Ishikawa (cell line): ENCODE measurements at regions not wholly inside any gene's neighbourhood (a gene's known extent, or its start where the extent isn't known, plus 50 kb on each side); places are given as distances from the start of the nearest gene placed in this dataset.

ENCODE experiments used
- EP300 ChIP-seq: IDR thresholded peaks from 2 replicates; pipeline ENCODE4 v1.6.1; 2012; ENCODE audit warnings: borderline replicate concordance
- YY1 ChIP-seq: IDR thresholded peaks from 2 replicates; pipeline ENCODE4 v1.6.1; 2012; ENCODE audit warnings: low read depth
- TF ChIP-seq, protein P1 (sequence below): IDR thresholded peaks from 2 replicates; pipeline ENCODE4 v1.6.1; 2012

DNA sequence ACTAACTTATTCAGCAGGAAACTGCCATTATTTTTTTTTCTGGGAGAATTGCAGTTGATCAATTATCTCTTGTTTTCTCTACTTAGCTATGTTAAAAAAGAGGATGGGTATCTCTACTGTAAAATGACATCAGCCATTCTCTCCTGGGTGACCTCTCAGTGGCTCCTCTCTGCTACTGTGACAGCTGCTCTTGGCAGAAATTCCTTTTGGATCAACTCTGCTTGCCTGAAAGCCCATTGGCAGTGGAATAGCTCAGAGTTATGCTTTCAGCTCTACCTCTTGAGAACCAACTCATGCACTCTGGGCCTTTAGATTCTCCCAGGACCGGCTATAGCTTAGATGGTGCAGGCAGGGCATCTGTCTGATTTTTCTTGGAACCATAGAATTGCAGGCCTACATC is 99.9 kb upstream of the GAP43 start:
- TF ChIP-seq EP300 (no peak), YY1 (no peak)
- TF ChIP-seq, protein P1, sequence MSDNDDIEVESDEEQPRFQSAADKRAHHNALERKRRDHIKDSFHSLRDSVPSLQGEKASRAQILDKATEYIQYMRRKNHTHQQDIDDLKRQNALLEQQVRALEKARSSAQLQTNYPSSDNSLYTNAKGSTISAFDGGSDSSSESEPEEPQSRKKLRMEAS: no peak
